ENCODE measurements at regions not wholly inside any gene's neighbourhood (a gene's known extent, or its start where the extent isn't known, plus 50 kb on each side); places are given as distances from the start of the nearest gene placed in this dataset.
"Not testable (repeated sequence)": the region's sequence is repeated elsewhere in the genome, so short reads cannot be mapped to it uniquely, and the experiment has no call there.

- TF ChIP-seq CTCF (IDR thresholded peaks at IDR 0.05; ENCODE audit: low read length); EZH2 (IDR thresholded peaks at IDR 0.05; ENCODE audit: borderline replicate concordance, low read length): not testable (repeated sequence)
Observed at GRCh38 chr12:131225066-131225380, 271.3 kb downstream of the ADGRD1 start.

Data from OCI-LY1 (cell line).